DMS114 treated with DMSO at 0.1 percent for 48 hours (cell line): ENCODE measurements at regions not wholly inside any gene's neighbourhood (a gene's known extent, or its start where the extent isn't known, plus 50 kb on each side); places are given as distances from the start of the nearest gene placed in this dataset.
"Not testable (repeated sequence)": the region's sequence is repeated elsewhere in the genome, so short reads cannot be mapped to it uniquely, and the experiment has no call there.

Experiments
- DNase-seq: peaks from one replicate; lab custom pipeline; 2025; ENCODE audit not compliant: unreplicated experiment; lab: John Stamatoyannopoulos, UW

- DNase-seq: no peak
Measured at GRCh38 chr2:216932863-216933548, 73.1 kb upstream of the TNP1 start.

GRCh38 chr2:216932113-216932862 is 72.4 kb upstream of the TNP1 start:
- no peak for DNase-seq

GRCh38 chr2:216930716-216931115 is 70.9 kb upstream of the TNP1 start:
- DNase-seq: no peak

- DNase-seq: not testable (repeated sequence)
Measured at GRCh38 chr2:216929338-216929737, 69.5 kb upstream of the TNP1 start.

GRCh38 chr2:216927163-216927562 is 67.3 kb upstream of the TNP1 start:
- DNase-seq: no peak

- DNase-seq: no peak
Measured at GRCh38 chr2:216925636-216926366, 65.9 kb upstream of the TNP1 start.

- no peak for DNase-seq
Measured at GRCh38 chr2:216925006-216925405, 65.1 kb upstream of the TNP1 start.

- no peak for DNase-seq
Measured at GRCh38 chr2:216923706-216924105, 63.8 kb upstream of the TNP1 start.

- no peak for DNase-seq
Measured at GRCh38 chr2:216922175-216922780, 62.4 kb upstream of the TNP1 start.

GRCh38 chr2:216920937-216921456 is 61.1 kb upstream of the TNP1 start:
- no peak for DNase-seq

- DNase-seq: no peak
Measured at GRCh38 chr2:216920143-216920876, 60.4 kb upstream of the TNP1 start.

- no peak for DNase-seq
Measured at GRCh38 chr2:216918088-216918680, 58.3 kb upstream of the TNP1 start.

- no peak for DNase-seq
Measured at GRCh38 chr2:216916956-216917650, 57.2 kb upstream of the TNP1 start.

GRCh38 chr2:216915557-216916150 is 55.8 kb upstream of the TNP1 start:
- no peak for DNase-seq

GRCh38 chr2:216914491-216914890 is 54.6 kb upstream of the TNP1 start:
- DNase-seq: no peak

GRCh38 chr2:216911886-216912285 is 52.0 kb upstream of the TNP1 start:
- no peak for DNase-seq

- no peak for DNase-seq
Measured at GRCh38 chr2:216911008-216911407, 51.1 kb upstream of the TNP1 start.

GRCh38 chr2:216909541-216910210 is 49.8 kb upstream of the TNP1 start:
- DNase-seq: no peak
